ENCODE measurements at regions not wholly inside any gene's neighbourhood (a gene's known extent, or its start where the extent isn't known, plus 50 kb on each side); places are given as distances from the start of the nearest gene placed in this dataset.

DNA sequence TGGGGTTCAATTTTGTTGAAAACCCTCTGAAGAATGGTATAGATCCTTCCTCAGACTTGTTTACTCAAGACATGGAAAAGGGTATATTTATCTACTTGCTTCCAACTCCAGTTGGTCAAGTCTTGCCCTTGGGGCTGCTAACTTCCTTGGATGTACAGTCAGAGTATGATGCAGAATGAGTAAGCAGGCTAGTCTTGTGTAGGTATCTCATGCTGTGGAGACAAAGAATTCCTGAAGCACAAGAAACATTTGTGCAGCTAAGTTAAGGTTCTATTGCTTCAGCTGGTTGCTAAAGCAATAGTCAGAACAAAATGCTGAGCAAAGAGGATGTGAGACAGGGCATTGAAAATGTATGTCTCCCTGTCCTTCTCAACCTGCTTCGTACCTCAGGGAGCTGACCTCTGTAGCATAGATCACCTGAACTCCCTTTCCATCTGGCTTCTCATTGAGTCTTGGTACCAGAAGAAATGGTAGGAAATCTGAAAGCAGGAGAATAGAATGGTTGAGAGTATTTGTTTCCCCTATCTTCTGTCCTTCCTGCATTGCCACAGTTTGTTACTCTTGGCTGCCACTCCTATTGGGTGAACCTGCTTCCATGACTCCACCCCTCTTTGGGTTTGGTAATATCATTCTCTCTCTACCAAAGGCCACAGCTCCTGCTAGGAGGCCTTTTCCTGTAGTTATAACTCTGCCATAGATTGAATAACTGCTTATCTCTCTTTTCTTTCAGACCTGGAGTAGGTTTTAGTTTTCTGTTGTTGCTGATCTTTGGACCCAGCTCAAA, 346.0 kb downstream of the PHF14 start:
- TF ChIP-seq, protein P1, sequence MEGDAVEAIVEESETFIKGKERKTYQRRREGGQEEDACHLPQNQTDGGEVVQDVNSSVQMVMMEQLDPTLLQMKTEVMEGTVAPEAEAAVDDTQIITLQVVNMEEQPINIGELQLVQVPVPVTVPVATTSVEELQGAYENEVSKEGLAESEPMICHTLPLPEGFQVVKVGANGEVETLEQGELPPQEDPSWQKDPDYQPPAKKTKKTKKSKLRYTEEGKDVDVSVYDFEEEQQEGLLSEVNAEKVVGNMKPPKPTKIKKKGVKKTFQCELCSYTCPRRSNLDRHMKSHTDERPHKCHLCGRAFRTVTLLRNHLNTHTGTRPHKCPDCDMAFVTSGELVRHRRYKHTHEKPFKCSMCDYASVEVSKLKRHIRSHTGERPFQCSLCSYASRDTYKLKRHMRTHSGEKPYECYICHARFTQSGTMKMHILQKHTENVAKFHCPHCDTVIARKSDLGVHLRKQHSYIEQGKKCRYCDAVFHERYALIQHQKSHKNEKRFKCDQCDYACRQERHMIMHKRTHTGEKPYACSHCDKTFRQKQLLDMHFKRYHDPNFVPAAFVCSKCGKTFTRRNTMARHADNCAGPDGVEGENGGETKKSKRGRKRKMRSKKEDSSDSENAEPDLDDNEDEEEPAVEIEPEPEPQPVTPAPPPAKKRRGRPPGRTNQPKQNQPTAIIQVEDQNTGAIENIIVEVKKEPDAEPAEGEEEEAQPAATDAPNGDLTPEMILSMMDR (IDR thresholded peaks at IDR 0.05) = no peak
- TF ChIP-seq POLR2A (IDR thresholded peaks at IDR 0.05) (no peak), POLR2AphosphoS5 (IDR thresholded peaks at IDR 0.05) (no peak)
